ENCODE measurements at regions not wholly inside any gene's neighbourhood (a gene's known extent, or its start where the extent isn't known, plus 50 kb on each side); places are given as distances from the start of the nearest gene placed in this dataset.

DNA sequence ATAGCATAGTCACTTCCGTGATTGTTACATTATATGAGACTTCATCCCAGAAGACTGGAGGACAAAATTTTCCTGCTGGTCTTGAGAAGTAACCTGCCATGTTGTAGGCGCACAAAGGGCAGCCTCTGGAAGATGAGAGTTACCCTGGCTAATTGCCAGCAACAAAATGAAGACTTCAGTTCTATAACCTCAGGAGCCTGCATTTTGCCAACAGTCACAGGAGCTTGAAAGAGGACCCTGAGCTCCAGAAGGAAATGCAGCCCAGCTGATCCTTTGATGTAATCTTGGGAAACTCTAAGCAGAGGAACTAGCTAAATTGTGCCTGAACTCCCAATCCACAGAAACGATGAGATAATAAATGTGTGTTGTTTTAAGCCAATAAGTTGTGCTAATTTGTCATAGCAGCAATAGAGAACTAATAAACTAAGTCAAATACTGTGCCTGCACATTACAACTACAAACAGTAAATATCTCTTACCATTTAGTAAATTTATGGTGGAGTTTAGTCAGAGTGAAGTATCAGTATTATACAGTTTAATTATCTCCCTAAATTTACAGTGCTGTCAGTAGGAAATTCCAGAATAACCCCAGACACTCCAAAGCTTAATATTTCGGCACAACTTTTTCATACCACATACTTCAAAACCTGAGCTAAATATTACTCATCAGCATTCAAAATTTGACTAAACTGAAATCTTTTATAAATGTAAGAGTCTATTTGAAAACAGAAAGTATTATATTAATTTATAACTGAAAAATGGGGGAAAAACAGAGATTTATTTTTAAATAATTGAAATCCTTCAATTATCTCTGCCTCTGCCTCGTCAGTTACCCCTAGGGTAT is 90.1 kb upstream of the MAPK10 start:
- TF ChIP-seq, protein P1, sequence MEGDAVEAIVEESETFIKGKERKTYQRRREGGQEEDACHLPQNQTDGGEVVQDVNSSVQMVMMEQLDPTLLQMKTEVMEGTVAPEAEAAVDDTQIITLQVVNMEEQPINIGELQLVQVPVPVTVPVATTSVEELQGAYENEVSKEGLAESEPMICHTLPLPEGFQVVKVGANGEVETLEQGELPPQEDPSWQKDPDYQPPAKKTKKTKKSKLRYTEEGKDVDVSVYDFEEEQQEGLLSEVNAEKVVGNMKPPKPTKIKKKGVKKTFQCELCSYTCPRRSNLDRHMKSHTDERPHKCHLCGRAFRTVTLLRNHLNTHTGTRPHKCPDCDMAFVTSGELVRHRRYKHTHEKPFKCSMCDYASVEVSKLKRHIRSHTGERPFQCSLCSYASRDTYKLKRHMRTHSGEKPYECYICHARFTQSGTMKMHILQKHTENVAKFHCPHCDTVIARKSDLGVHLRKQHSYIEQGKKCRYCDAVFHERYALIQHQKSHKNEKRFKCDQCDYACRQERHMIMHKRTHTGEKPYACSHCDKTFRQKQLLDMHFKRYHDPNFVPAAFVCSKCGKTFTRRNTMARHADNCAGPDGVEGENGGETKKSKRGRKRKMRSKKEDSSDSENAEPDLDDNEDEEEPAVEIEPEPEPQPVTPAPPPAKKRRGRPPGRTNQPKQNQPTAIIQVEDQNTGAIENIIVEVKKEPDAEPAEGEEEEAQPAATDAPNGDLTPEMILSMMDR (IDR thresholded peaks at IDR 0.05), result no peak
- TF ChIP-seq POLR2A (IDR thresholded peaks at IDR 0.05), result no peak
